ENCODE measurements at regions not wholly inside any gene's neighbourhood (a gene's known extent, or its start where the extent isn't known, plus 50 kb on each side); places are given as distances from the start of the nearest gene placed in this dataset.

DNA sequence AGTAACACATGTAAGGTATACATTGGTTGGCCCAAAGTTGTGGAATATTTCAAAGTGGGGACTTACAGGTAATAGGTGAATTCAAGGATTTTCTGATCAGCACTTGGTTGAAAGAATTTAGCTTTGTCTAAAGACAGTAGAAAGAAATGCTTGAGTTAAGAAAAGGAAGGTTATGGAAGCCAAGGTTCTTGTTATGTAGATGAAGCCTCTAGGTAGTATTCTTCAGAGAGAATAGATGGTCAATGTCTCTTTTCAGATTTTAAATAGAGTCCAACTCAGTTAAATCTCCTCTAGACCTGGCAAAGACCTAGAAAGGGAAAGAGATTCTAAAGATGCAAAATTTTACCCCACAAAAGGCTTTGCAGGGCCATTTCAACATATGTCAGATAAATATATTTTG lies 157.4 kb downstream of the ANKRD30B start:
- no peak for DNase-seq

DNA sequence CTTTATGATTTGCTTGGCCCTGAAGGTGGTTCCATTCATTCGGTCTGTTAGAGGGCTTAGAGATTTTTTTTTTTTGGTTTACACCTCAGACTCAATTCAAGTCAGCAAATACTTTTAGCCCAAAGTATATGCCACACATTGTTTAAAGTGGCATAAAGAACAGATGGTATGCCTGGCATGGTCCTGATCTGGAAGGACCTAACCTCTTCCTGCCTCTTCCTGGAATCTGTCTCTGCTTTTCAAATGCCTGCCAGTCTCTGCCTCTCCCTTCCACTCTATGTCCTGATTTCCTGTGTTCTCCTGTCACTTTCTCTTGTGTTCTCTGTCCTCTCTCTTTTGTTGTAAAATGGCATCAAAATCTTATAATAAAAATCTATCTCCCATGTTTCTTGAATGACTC lies 158.0 kb downstream of the ANKRD30B start:
- DNase-seq, result no peak

DNA sequence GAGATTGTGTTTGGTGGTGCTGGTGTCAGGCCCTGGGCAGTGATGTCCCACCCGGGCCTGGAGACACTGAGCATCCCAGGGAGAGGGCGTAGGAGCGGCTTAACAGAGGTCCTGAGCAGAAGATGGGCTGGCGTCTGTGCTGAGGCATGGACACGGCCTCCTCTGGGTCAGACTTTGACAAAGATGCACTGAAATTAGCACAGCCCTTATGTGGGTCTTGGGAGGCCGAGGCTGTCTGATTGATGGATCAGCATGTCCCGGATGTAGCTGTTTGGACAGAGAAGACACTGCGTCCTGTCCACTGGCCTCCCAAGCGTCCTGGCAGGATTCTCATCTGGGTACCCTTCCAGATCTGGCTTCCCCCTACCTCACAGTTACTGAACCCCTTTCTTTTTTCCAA lies 159.4 kb downstream of the ANKRD30B start:
- no peak for DNase-seq

DNA sequence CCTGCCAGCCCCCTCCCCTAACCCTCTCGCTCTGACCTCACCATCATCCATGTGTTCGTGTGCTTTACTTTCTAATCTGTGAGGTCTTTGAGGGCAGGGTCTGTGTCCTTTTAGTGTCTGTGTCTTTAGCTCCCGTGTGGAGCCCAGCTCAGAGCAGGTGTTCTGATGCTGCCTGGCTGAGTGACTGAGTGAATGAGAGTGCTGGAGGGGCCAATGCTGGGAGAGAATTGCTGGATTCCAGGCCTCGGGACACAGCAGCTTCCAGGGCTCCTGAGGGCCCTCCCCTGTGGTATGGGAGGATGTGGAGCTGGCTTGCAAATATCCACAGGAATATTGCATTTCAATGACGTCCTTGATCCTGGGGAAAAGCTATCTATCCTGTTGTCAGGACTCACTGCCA lies 160.6 kb downstream of the ANKRD30B start:
- DNase-seq, result no peak

DNA sequence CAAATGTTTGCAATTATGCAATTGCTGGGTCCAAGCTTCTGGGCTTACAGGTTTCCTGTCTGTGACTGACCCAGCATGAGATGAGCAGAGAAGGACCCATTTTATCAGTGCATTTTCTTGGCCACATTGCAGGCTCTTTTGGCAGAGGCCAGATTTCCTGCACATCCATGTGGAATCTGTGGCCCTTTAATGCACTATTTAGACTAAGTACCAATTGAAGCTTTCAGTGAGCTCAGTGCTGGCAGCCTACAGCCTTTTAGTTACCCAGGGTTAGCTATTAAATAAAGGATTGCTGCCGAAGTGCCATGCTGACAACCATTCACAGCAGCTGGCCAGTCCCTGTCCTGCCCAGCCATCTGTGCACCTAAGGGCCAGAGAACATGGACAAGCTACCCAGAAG lies 165.0 kb downstream of the ANKRD30B start:
- DNase-seq, result no peak

DNA sequence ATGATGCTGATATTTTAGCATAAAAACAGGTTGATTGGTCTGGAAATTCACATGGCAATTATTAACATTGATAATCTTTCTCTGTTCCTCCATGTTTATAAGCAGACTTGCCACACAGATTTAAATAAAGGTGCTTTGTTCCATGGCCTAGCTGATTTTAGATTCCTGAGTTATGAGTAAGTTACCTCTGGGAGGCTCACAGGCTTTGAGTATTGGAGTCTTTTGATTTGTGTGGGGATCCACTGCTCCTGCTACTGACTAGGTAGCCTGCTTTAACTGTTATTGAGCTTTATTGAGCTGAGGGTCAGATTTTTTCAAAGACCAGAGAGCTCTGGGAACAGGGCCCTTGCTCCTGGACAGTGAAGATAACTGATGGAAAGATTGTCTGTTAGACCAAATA lies 166.1 kb downstream of the ANKRD30B start:
- no peak for DNase-seq

DNA sequence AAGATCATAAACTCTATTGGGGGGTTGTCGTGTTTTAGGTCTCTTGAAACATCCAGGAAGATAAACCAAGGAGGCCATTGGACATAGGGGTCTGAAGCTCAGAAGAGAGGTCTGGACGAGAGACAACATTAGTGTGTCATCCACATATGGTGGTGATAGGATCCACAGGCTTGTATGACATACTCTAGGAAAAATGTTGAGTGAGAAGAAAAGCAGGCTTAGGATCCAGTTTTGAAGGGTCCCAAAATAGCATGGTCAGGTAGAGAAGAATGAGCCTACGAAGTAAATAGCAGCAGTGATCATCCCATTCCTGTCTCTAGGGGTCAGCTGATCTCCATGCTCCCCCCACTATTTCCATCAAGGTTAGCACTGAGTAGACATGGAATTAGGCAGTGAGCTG lies 166.8 kb downstream of the ANKRD30B start:
- no peak for DNase-seq

DNA sequence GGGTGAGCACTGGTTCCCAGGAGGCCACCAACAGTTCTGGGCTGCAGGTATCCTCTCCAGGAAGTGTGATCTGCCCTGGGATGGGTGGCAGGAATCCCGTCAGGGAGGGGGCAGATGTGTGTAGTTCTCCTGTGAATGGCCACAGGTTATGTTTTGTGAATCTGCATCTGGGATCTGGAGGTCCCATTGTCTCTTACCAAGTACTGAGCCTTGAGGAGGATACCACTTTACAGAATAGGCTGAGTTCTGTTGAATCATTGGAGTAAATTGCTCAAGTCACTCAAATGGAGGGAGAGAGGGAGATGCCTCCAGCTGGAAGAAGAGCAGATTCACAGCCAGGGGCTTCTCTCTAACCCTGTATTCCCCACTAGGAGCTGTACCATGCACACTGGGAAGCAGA lies 168.2 kb downstream of the ANKRD30B start:
- no peak for DNase-seq

DNA sequence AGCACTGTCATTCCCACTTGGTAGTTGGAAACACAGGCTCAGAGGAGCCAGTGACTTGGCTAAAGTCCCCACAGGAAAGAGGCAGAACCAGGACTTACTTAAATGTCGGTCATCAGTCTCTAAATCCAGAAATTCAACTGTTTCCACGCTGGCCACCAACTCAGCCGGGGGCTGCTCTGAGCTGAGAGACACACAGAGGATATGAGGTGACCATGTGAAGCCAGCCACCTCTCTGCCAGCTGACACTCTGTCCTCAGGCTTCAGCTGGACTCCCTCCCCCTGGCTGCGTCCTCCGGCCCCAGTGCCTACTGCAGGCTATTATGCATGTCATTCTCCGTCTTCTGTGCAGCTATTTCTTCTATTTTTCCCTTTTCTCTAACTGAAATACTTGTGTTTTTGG lies 168.9 kb downstream of the ANKRD30B start:
- no peak for DNase-seq

DNA sequence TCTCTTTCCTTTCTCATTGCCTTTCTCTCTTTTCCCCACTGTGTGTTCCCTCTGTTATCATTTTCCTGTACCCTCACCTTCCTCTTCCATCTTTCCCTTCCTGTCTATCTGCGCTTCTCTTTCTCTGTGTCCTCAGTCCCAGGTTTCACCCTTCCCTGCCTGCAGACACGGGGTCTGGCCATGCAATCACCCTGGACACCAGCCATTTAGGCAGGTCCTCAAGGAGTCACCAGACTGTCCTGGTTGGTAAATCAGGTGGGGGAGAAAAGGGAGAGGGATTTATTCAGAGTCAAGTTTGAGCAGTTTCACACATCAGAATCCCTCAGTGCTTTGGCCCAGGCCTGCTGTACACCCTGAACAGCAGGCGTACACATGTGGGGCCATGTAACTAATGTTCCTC lies 169.3 kb downstream of the ANKRD30B start:
- no peak for DNase-seq

DNA sequence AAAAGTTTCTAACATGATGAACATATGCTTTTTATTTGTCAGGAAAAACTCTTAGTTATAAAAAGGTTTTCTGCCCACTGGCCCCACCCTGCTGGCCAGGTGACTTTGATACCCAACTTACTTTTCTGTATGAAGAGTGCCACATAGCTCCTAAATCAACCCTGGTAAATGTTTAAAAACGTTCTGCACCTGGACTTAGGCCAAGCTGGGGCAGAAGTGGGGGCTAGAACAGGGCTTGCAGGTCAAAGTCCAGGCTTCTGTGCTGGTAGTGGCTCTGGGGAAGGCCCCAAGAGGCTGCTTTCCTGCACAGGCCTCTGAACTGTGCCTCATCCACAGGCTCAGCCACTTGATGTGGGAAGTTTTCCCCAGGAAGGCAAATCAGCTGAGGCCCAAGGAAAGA lies 171.7 kb downstream of the ANKRD30B start:
- no peak for DNase-seq

DNA sequence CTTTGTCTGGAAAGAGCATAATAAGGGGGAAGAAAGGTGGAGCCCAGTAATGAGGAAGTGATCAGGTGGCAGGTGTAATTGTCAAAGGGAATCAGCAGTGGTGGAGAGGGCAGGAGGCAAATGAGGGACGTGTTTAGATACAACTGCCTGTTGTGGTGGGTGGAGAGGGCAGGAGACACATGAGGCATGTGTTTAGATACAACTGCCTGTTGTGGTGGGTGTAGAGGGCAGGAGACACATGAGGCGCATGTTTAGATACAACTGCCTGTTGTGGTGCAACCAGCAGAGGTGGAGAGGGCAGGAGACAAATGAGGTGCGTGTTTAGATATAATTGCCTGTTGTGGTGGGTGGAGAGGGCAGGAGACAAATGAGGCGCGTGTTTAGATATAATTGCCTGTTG lies 173.1 kb downstream of the ANKRD30B start:
- DNase-seq, result no peak

DNA sequence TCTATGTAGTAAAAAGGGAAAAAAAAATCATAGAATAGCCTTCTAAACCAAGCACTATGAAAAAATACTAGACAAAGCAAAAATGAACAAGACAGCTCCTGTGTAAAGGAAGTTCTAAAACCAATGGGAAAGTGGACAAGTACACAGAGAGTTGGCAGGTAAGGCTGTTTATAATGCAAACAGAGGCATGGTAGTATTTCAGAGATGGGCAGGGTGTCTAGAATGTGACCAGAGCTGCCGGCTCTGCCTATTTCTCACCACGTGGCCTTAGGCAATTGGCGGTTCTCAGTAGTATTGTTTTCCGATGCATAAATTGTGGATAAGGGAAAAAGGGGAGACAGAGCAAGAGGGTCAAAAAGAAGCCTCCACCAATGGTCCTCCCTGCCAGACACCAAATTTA lies 173.6 kb downstream of the ANKRD30B start:
- no peak for DNase-seq

DNA sequence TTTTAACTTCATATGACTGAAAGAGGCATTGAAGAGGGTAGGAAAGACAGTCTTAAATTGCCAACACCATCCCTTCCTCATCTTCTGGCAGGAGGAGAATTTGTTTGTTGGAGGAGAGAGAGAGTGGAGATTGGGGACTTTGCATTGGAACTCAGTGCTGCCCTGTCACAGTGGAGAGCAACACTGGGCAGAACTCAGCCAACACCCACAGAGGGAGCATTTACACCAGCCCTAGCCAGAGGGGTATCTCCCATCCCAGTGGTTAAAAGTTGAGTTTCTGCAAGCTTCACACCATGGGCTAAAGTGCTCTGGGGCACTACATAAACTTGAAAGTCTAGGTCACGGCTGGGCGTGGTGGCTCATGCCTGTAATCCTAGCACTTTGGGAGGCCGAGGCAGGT lies 174.1 kb downstream of the ANKRD30B start:
- DNase-seq, result no peak

DNA sequence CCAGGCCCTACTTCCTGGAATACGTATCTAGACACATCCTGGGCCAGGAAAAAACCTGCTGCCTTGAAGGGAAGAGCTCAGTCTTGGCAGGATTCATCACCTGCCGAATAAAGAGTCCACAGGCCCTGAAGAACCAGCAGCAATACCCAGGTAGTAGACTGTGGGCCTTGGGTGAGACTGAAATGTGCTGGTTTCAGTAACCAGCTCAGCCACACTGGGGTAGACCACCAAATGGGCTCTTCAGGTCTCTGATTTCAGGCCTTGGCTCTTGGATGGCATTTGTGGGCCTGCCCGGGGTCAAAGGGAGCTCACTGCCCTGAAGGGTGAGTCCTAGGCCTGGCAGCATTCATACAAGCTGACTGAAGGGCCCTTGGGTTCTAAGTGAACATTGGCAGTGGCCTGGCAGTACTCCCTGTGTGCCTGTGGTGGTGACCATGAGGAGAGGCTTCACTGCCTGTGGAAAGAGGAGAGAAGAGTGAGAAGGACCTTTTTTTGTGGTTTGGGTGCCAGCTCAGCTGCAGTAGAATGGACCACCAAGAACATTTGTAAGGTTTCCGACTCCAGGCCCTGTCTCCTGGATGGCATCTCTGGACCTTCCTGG lies 175.1 kb downstream of the ANKRD30B start:
- DNase-seq, result no peak

DNA sequence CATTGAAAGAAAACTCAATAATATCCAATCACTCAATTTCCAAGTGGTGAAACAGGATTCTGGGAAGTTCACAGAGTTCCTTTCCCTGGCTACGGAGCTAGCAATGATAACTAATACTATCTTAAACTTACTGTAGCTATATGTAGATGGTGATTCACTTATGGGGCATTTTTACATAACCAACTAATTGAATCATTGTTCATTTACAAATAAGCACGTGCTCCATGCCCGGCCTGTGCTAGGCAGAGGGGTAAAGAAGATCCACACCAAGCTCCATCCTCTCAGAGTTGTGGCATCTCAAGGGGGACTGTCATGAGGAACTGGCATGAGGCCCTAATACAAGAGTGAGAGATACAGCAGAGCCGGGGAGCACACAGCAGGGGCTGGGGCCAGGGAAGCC lies 176.3 kb downstream of the ANKRD30B start:
- DNase-seq, result no peak

DNA sequence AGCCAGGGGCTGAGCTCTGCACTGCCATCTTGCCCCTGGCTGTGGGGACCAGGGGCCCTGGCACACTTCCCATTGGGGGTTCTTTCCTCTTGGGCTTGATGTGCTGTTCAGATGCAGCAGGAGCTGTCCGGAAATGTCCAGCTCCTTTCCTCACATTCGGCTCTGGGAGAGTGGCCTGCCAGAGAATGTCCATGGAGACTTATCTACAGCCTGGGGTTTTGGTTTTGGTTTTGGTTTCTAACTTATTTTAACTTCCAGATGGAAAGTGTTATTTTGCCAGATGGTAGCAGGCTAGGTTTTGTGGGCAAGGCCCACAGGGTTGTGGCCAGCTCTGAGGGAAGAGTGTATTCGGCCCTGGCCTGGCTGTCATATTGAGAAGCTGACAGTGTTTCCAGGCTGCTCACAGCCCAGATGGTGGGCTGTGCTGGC lies 177.3 kb downstream of the ANKRD30B start:
- DNase-seq, result no peak

DNA sequence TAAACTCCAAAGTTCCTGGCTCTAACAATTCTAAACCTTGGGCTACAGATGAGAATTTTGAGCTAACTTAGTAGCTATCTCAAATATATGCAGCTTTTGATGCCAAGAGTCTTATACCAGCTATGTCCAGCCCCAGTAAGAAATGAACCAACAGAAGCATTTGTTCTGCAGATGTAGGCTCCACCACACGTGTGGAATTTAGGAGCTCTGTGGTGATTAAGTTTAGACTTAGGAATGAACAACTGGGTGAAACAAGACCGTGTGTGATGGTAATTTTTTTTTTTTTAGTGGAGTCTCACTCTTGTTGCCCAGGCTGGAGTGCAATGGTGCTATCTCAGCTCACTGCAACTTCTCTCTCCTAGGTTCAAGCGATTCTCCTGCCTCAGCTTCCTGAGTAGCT lies 179.7 kb downstream of the ANKRD30B start:
- no peak for DNase-seq

DNA sequence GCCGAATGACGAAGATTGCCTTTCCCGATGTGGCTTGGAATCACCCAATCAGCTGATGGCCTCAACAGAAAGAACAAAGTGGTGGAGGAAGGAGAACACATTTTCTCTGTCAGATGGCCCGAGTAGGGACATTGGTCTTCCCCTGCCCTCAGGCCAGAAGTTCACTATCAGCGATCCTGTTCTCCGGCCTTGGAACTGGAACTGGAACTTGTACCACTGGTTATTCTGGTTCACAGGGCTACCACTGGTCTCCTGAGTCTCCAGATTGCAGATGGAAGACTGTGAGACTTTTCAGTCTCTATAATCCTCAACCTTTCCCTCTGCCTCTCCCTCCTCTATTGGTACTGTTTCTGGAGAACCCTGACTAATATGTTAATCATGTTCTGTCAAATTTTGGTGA lies 180.4 kb downstream of the ANKRD30B start:
- no peak for DNase-seq

DNA sequence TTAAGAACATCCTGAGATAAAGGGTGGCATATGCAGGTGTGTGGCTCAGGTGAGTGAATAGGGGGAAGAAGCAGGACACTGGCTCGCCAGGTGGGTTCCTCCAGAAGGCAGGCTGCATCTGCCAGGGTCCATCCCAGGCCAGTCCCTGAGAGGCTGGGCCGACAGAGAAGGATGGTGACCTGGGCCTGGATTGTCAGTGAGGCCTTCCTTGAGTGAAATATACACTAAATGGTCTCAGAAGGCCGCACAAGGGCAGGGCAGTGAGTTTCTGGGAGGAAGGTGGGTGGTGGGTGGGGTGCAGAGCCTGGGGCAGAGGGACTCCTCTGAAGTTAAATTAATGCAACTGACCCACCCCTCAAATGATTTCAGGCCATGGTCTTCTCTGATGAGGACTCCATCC lies 182.1 kb downstream of the ANKRD30B start:
- no peak for DNase-seq

DNA sequence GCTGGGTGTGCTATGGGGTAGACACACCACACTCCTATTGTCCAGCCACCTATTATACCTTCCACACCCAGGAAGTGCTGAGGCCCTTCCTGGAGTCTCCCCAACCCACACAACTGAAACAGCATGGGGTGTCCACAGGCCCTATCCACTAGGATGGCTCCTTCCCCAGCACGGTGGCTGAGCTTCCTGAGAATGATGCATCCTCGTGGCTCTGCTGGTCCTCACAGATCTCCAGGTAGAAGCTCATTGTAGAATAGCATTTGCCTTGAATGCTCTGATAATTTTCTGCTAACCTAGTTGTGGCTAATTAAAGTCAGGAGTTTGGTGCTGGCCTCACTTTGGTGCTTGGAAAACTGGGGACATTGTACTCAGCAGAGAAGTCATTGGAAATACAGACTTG lies 182.6 kb downstream of the ANKRD30B start:
- no peak for DNase-seq

DNA sequence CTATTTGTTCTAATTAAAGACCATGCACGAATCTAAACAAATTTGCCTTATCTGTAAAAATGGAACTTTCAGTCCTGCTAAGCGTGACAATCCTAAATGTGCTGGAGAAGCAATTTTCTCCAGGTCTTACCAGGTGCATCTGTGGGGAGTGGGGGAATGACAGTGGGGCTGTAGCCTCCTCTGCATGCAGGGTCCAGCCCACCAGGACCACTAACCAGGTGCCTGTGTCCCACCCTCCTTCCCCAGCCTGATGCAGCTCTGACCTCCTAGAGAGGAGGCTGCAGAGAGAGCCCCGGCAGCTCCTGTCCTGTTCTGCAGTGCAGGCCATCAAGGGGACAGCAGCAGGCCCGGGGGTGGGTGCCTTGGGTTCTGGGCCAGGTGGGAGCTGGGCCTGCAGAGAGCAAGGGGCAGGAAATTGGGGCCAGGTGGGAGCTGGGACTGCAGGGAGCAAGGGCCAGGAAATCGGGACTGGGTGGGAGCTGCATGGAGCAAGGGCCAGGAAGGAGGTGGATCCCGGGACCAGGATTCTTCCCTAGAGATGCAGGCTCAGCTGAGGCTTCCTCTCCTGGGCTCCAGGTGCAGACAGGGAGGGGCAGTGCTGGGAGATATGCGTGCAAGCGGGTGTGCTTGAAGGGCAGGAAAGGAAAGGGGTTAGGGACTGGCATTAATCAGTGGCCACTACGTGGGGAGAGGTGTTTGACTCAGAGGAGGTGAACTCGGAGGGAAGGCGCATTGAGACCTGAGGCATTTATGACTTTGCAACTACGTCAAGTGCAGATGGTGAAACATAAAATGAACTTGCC lies 185.3 kb downstream of the ANKRD30B start:
- no peak for DNase-seq

DNA sequence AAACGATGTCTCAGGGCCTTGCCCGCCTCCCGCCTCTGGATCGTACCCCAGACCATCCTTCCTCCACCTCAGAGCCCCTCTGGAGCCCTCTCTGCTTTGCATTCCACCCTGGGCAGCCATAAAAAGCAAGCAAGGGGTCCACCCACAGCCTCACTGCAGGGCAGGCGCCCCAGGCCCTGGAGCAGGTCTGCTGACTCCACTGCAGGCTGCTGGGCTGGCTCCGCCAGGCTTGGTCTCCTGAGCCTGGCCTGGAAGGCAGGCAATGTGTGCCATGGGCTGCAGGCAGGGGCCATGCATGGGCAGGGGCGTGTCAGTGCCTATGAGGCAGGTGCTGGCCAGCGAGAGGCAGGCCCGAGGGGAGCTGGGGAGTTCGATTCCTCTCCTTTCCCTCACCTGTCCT lies 186.0 kb downstream of the ANKRD30B start:
- DNase-seq, result no peak

DNA sequence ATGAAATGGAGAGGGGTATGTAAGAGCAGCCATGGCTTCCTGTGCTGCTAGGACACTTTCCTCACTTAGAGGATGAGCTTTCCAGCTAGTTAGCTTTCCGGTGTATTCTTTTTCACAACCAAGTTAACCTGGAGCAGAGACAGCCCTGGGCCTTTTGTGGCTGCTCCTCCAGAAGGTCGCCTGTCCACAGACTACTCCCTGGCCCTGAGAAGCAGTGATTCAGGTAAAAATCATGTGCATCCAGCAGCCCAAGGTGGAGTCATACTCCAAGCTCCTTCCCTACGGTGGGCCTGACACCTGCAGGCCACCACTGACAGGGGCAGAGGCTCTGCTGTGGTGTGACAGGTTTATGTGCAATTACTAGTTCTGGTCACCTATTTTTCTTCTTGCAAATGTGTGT lies 187.2 kb downstream of the ANKRD30B start:
- no peak for DNase-seq

DNA sequence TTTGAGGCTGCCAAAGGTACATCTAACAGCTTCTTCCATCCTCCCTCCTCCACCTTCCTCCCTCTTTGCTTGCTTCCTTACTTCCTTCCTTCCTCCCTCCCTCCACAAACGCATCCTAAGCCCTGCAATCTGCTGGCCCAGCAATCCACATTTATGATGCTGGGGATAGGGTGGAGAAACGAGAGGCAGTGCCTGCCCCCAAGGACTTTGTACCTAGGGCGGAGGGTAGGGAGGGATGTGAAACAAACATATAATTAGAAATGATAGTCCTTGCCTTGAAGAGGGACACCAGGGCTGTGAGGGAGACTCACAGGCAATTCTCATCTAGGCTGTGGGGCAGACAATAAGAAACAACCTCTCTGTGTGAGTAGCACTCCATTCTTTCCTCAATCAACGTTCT lies 188.3 kb downstream of the ANKRD30B start:
- DNase-seq, result no peak
